ENCODE measurements at regions not wholly inside any gene's neighbourhood (a gene's known extent, or its start where the extent isn't known, plus 50 kb on each side); places are given as distances from the start of the nearest gene placed in this dataset.

- H3K4me1 Mint-ChIP-seq: no peaks in the 10 kb centered on the region
- ATAC-seq (no peak), DNase-seq (ENCODE audit: low spot score in 2 of 2) (no peak)
- no peaks in the 10 kb centered on the region for H3K9me3 Mint-ChIP-seq
- H3K4me3 Mint-ChIP-seq: no peak overlapping the region
- H3K27ac Mint-ChIP-seq: no peak overlapping the region
- H3K36me3 Mint-ChIP-seq: no peaks in the 10 kb centered on the region
Observed at GRCh38 chr15:62969442-62970089, 73.0 kb upstream of the TPM1 start.

- no peaks in the 10 kb centered on the region for H3K9me3 Mint-ChIP-seq
- H3K4me3 Mint-ChIP-seq: no peak overlapping the region
- DNase-seq (ENCODE audit: low spot score in 2 of 2): no peak
Observed at GRCh38 chr15:62972814-62973213, 69.7 kb upstream of the TPM1 start.

GRCh38 chr15:62975515-62975914, 67.0 kb upstream of the TPM1 start:
- Mint-ChIP-seq H3K27ac (no peak overlapping the region), H3K9me3 (no peaks in the 10 kb centered on the region), H3K4me1 (no peaks in the 10 kb centered on the region), H3K36me3 (no peaks in the 10 kb centered on the region), H3K4me3 (no peak overlapping the region)
- no peak for ATAC-seq
- DNase-seq (ENCODE audit: low spot score in 2 of 2): no peak

More at GRCh38 chr15:62972814-62973213, 69.7 kb upstream of the TPM1 start:
- no peaks in the 10 kb centered on the region for H3K36me3 Mint-ChIP-seq
- ATAC-seq: no peak
- no peak overlapping the region for H3K27ac Mint-ChIP-seq
- no peaks in the 10 kb centered on the region for H3K4me1 Mint-ChIP-seq

GRCh38 chr15:62976301-62976881, 66.2 kb upstream of the TPM1 start:
- DNase-seq (ENCODE audit: low spot score in 2 of 2) (no peak), ATAC-seq (no peak)
- no peak overlapping the region for H3K27ac Mint-ChIP-seq
- H3K4me1 Mint-ChIP-seq: no peaks in the 10 kb centered on the region
- H3K4me3 Mint-ChIP-seq: no peak overlapping the region
- H3K9me3 Mint-ChIP-seq: no peaks in the 10 kb centered on the region
- no peaks in the 10 kb centered on the region for H3K36me3 Mint-ChIP-seq

GRCh38 chr15:62977952-62978811, 64.4 kb upstream of the TPM1 start:
- H3K4me1 Mint-ChIP-seq: no peaks in the 10 kb centered on the region
- H3K4me3 Mint-ChIP-seq: no peak overlapping the region
- no peaks in the 10 kb centered on the region for H3K36me3 Mint-ChIP-seq
- ATAC-seq (no peak), DNase-seq (ENCODE audit: low spot score in 2 of 2) (no peak)
- H3K9me3 Mint-ChIP-seq: no peaks in the 10 kb centered on the region
- H3K27ac Mint-ChIP-seq: no peak overlapping the region

GRCh38 chr15:62979252-62979651, 63.3 kb upstream of the TPM1 start:
- Mint-ChIP-seq H3K36me3 (no peaks in the 10 kb centered on the region), H3K27ac (no peak overlapping the region), H3K9me3 (no peaks in the 10 kb centered on the region), H3K4me1 (no peaks in the 10 kb centered on the region), H3K4me3 (no peak overlapping the region)
- ATAC-seq (no peak), DNase-seq (ENCODE audit: low spot score in 2 of 2) (no peak)

- Mint-ChIP-seq H3K36me3 (no peaks in the 10 kb centered on the region), H3K9me3 (no peaks in the 10 kb centered on the region), H3K4me1 (no peaks in the 10 kb centered on the region), H3K27ac (no peak overlapping the region), H3K4me3 (no peak overlapping the region)
- ATAC-seq (no peak), DNase-seq (ENCODE audit: low spot score in 2 of 2) (no peak)
Observed at GRCh38 chr15:62981071-62981470, 61.5 kb upstream of the TPM1 start.

- no peak overlapping the region for H3K4me3 Mint-ChIP-seq
Observed at GRCh38 chr15:62983956-62984355, 58.6 kb upstream of the TPM1 start.

GRCh38 chr15:62985768-62986167, 56.8 kb upstream of the TPM1 start:
- no peak for DNase-seq (ENCODE audit: low spot score in 2 of 2)
- Mint-ChIP-seq H3K4me1 (no peaks in the 10 kb centered on the region), H3K27ac (no peak overlapping the region), H3K36me3 (no peaks in the 10 kb centered on the region), H3K9me3 (no peaks in the 10 kb centered on the region), H3K4me3 (no peak overlapping the region)
- no peak for ATAC-seq

More at GRCh38 chr15:62983956-62984355, 58.6 kb upstream of the TPM1 start:
- H3K27ac Mint-ChIP-seq: no peak overlapping the region
- H3K36me3 Mint-ChIP-seq: no peaks in the 10 kb centered on the region
- no peaks in the 10 kb centered on the region for H3K9me3 Mint-ChIP-seq
- DNase-seq (ENCODE audit: low spot score in 2 of 2) (no peak), ATAC-seq (no peak)
- no peaks in the 10 kb centered on the region for H3K4me1 Mint-ChIP-seq

- Mint-ChIP-seq H3K4me1 (no peaks in the 10 kb centered on the region), H3K27ac (no peak overlapping the region), H3K4me3 (no peak overlapping the region), H3K36me3 (no peaks in the 10 kb centered on the region), H3K9me3 (no peaks in the 10 kb centered on the region)
- ATAC-seq (no peak), DNase-seq (ENCODE audit: low spot score in 2 of 2) (no peak)
Observed at GRCh38 chr15:62986948-62987347, 55.6 kb upstream of the TPM1 start.

- no peaks in the 10 kb centered on the region for H3K36me3 Mint-ChIP-seq
- no peak overlapping the region for H3K4me3 Mint-ChIP-seq
- ATAC-seq (no peak), DNase-seq (ENCODE audit: low spot score in 2 of 2) (no peak)
- no peaks in the 10 kb centered on the region for H3K4me1 Mint-ChIP-seq
- no peak overlapping the region for H3K27ac Mint-ChIP-seq
- no peaks in the 10 kb centered on the region for H3K9me3 Mint-ChIP-seq
Observed at GRCh38 chr15:62988701-62989100, 53.8 kb upstream of the TPM1 start.

GRCh38 chr15:62989366-62990055, 53.0 kb upstream of the TPM1 start:
- H3K27ac Mint-ChIP-seq: no peak overlapping the region
- H3K4me3 Mint-ChIP-seq: no peak overlapping the region
- no peaks in the 10 kb centered on the region for H3K4me1 Mint-ChIP-seq
- H3K36me3 Mint-ChIP-seq: no peaks in the 10 kb centered on the region
- no peaks in the 10 kb centered on the region for H3K9me3 Mint-ChIP-seq
- DNase-seq (ENCODE audit: low spot score in 2 of 2): no peak
- no peak for ATAC-seq

- no peak overlapping the region for H3K27ac Mint-ChIP-seq
- H3K4me1 Mint-ChIP-seq: no peaks in the 10 kb centered on the region
Observed at GRCh38 chr15:62991698-62992097, 50.8 kb upstream of the TPM1 start.

GRCh38 chr15:62992302-62992701, 50.2 kb upstream of the TPM1 start:
- DNase-seq (ENCODE audit: low spot score in 2 of 2): no peak
- no peak overlapping the region for H3K27ac Mint-ChIP-seq
- ATAC-seq: no peak
- no peaks in the 10 kb centered on the region for H3K36me3 Mint-ChIP-seq
- H3K9me3 Mint-ChIP-seq: no peaks in the 10 kb centered on the region
- H3K4me1 Mint-ChIP-seq: no peaks in the 10 kb centered on the region
- H3K4me3 Mint-ChIP-seq: no peak overlapping the region

More at GRCh38 chr15:62991698-62992097, 50.8 kb upstream of the TPM1 start:
- ATAC-seq (no peak), DNase-seq (ENCODE audit: low spot score in 2 of 2) (no peak)
- H3K4me3 Mint-ChIP-seq: no peak overlapping the region
- H3K9me3 Mint-ChIP-seq: no peaks in the 10 kb centered on the region
- H3K36me3 Mint-ChIP-seq: no peaks in the 10 kb centered on the region

Data from stimulated activated effector memory CD8-positive, alpha-beta T cell treated with anti-CD3 and anti-CD28 coated beads, Interleukin-12 subunit alpha, Interleukin-12 subunit beta, amount 100 ng/mL, for 72 hours (primary cell).